ENCODE measurements at regions not wholly inside any gene's neighbourhood (a gene's known extent, or its start where the extent isn't known, plus 50 kb on each side); places are given as distances from the start of the nearest gene placed in this dataset.

GRCh38 chr2:41958251-41958650 lies 89.6 kb upstream of the PKDCC start:
- TF ChIP-seq CTCF (IDR thresholded peaks at IDR 0.05; ENCODE audit: low read length) (no peak), EZH2phosphoT487 (IDR thresholded peaks at IDR 0.05; ENCODE audit: low read length) (no peak), EZH2 (optimal IDR thresholded peaks at IDR 0.05; ENCODE audit: low read depth, low read length) (no peak)
- Histone ChIP-seq H3K4me2 (ENCODE audit: low read depth, low read length) (no peak overlapping the region), H3F3A (ENCODE audit: insufficient read depth, low read length) (peaks cover 4% of the 10 kb centered on the region; the same call in 1 of the 2 replicates), H3K9ac (ENCODE audit: low read length) (no peak overlapping the region), H3K9me3 (replicated peaks; ENCODE audit: insufficient read depth, low read length) (no peaks in the 10 kb centered on the region), H4K20me1 (ENCODE audit: insufficient read depth, low read length) (no peaks in the 10 kb centered on the region), H3K4me3 (ENCODE audit: low read length) (no peak overlapping the region), H3K36me3 (replicated peaks; ENCODE audit: insufficient read depth, low read length) (no peaks in the 10 kb centered on the region), H3K27me3 (replicated peaks; ENCODE audit: insufficient read depth, low read length) (no peaks in the 10 kb centered on the region), H3K79me2 (ENCODE audit: low read length) (no peaks in the 10 kb centered on the region), H3K9me2 (replicated peaks; ENCODE audit: insufficient read depth, low read length) (no peaks in the 10 kb centered on the region), H3K27ac (ENCODE audit: low read length) (no peak overlapping the region), H3K4me1 (ENCODE audit: low read length) (peaks cover 7% of the 10 kb centered on the region), H2AFZ (ENCODE audit: low read length) (no peak overlapping the region)
- DNase-seq, result no peak

- Histone ChIP-seq H2AFZ (ENCODE audit: low read length) (no peak overlapping the region), H3F3A (ENCODE audit: insufficient read depth, low read length) (no peaks in the 10 kb centered on the region), H3K4me2 (ENCODE audit: low read depth, low read length) (no peak overlapping the region), H3K79me2 (ENCODE audit: low read length) (no peaks in the 10 kb centered on the region), H3K4me1 (ENCODE audit: low read length) (peaks cover 3% of the 10 kb centered on the region), H3K27me3 (replicated peaks; ENCODE audit: insufficient read depth, low read length) (no peaks in the 10 kb centered on the region), H3K9ac (ENCODE audit: low read length) (no peak overlapping the region), H3K27ac (ENCODE audit: low read length) (no peak overlapping the region), H4K20me1 (ENCODE audit: insufficient read depth, low read length) (no peaks in the 10 kb centered on the region), H3K9me3 (replicated peaks; ENCODE audit: insufficient read depth, low read length) (no peaks in the 10 kb centered on the region), H3K4me3 (ENCODE audit: low read length) (no peak overlapping the region), H3K36me3 (replicated peaks; ENCODE audit: insufficient read depth, low read length) (no peaks in the 10 kb centered on the region), H3K9me2 (replicated peaks; ENCODE audit: insufficient read depth, low read length) (no peaks in the 10 kb centered on the region)
- TF ChIP-seq EZH2phosphoT487 (IDR thresholded peaks at IDR 0.05; ENCODE audit: low read length), result no peak
- TF ChIP-seq CTCF (IDR thresholded peaks at IDR 0.05; ENCODE audit: low read length), result no peak
- no peak for TF ChIP-seq EZH2 (optimal IDR thresholded peaks at IDR 0.05; ENCODE audit: low read depth, low read length)
- DNase-seq, result no peak
Measured at GRCh38 chr2:41958775-41959174, 89.0 kb upstream of the PKDCC start.

- Histone ChIP-seq H3K36me3 (replicated peaks; ENCODE audit: insufficient read depth, low read length) (no peaks in the 10 kb centered on the region), H3K9me2 (replicated peaks; ENCODE audit: insufficient read depth, low read length) (no peaks in the 10 kb centered on the region), H3K9ac (ENCODE audit: low read length) (no peak overlapping the region), H3K27me3 (replicated peaks; ENCODE audit: insufficient read depth, low read length) (no peaks in the 10 kb centered on the region), H3K79me2 (ENCODE audit: low read length) (no peaks in the 10 kb centered on the region), H4K20me1 (ENCODE audit: insufficient read depth, low read length) (no peaks in the 10 kb centered on the region), H3F3A (ENCODE audit: insufficient read depth, low read length) (no peaks in the 10 kb centered on the region), H3K4me1 (ENCODE audit: low read length) (no peaks in the 10 kb centered on the region), H3K27ac (ENCODE audit: low read length) (no peak overlapping the region), H3K4me3 (ENCODE audit: low read length) (no peak overlapping the region), H2AFZ (ENCODE audit: low read length) (no peak overlapping the region), H3K9me3 (replicated peaks; ENCODE audit: insufficient read depth, low read length) (no peaks in the 10 kb centered on the region), H3K4me2 (ENCODE audit: low read depth, low read length) (no peak overlapping the region)
- DNase-seq, result no peak
- no peak for TF ChIP-seq EZH2phosphoT487 (IDR thresholded peaks at IDR 0.05; ENCODE audit: low read length)
- TF ChIP-seq CTCF (IDR thresholded peaks at IDR 0.05; ENCODE audit: low read length), result no peak
- no peak for TF ChIP-seq EZH2 (optimal IDR thresholded peaks at IDR 0.05; ENCODE audit: low read depth, low read length)
Measured at GRCh38 chr2:41959760-41960159, 88.1 kb upstream of the PKDCC start.

Data from MM.1S (cell line).